GM18498 (cell line): ENCODE measurements at regions not wholly inside any gene's neighbourhood (a gene's known extent, or its start where the extent isn't known, plus 50 kb on each side); places are given as distances from the start of the nearest gene placed in this dataset.
"Not testable (repeated sequence)": the region's sequence is repeated elsewhere in the genome, so short reads cannot be mapped to it uniquely, and the experiment has no call there.

Source experiments
- ATAC-seq: cut with Tn5 transposase; IDR thresholded peaks from one replicate; pipeline ENCODE4 v1.9.1; 2021; ENCODE audit warnings: mild to moderate bottlenecking, moderate library complexity; ENCODE audit not compliant: unreplicated experiment

GRCh38 chr2:47728551-47728950, 54.4 kb upstream of the MSH6 start:
- ATAC-seq, result no peak

GRCh38 chr2:47727956-47728355, 55.0 kb upstream of the MSH6 start:
- no peak for ATAC-seq

- not testable (repeated sequence) for ATAC-seq
These were observed 56.0 kb upstream of the MSH6 start for GRCh38 chr2:47726978-47727377.

GRCh38 chr2:47725808-47726207, 57.1 kb upstream of the MSH6 start:
- no peak for ATAC-seq

- ATAC-seq, result peak; percentile 89
These were observed 58.5 kb upstream of the MSH6 start for GRCh38 chr2:47724221-47724981.

GRCh38 chr2:47721296-47721695, 61.6 kb upstream of the MSH6 start:
- ATAC-seq, result no peak

GRCh38 chr2:47720559-47720958, 62.4 kb upstream of the MSH6 start:
- no peak for ATAC-seq

GRCh38 chr2:47720036-47720435, 62.9 kb upstream of the MSH6 start:
- no peak for ATAC-seq

GRCh38 chr2:47719099-47719498, 63.8 kb upstream of the MSH6 start:
- peak; percentile 72 for ATAC-seq

- not testable (repeated sequence) for ATAC-seq
These were observed 66.6 kb upstream of the MSH6 start for GRCh38 chr2:47716307-47716706.

- ATAC-seq, result no peak
These were observed 67.4 kb upstream of the MSH6 start for GRCh38 chr2:47715552-47715951.

GRCh38 chr2:47708801-47709499, 74.0 kb upstream of the MSH6 start:
- peak; percentile 89 for ATAC-seq

- ATAC-seq, result no peak
These were observed 78.7 kb upstream of the MSH6 start for GRCh38 chr2:47704287-47704686.

- ATAC-seq, result no peak
These were observed 83.3 kb upstream of the MSH6 start for GRCh38 chr2:47699533-47700215.

- not testable (repeated sequence) for ATAC-seq
These were observed 84.4 kb upstream of the MSH6 start for GRCh38 chr2:47698436-47698972.

- ATAC-seq, result not testable (repeated sequence)
These were observed 85.1 kb upstream of the MSH6 start for GRCh38 chr2:47697681-47698435.

GRCh38 chr2:47697000-47697601, 85.8 kb upstream of the MSH6 start:
- peak; percentile 81 for ATAC-seq

- no peak for ATAC-seq
These were observed 86.5 kb upstream of the MSH6 start for GRCh38 chr2:47696478-47696831.

- ATAC-seq, result no peak
These were observed 87.0 kb upstream of the MSH6 start for GRCh38 chr2:47695800-47696477.

- ATAC-seq, result not testable (repeated sequence)
These were observed 88.5 kb upstream of the MSH6 start for GRCh38 chr2:47694451-47694850.
